ENCODE measurements at regions not wholly inside any gene's neighbourhood (a gene's known extent, or its start where the extent isn't known, plus 50 kb on each side); places are given as distances from the start of the nearest gene placed in this dataset.

DNA sequence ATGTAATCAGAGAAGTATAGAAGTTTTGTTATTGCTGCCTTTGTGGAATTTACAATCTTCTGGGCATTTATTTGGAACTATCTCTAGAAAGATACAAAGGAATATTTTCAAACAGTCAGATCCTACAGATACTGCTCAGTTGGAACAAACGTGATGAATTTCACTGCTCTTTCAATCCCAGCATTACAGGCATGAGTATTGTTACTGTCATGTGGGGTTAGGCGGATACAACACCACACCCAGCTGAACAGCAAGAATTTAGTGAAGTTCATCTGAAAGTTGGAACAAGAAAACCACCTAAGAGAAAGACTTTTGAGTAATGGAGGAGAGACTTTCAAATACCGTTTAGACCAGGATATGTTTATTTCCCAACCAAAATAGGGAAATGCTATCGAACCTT lies 123.3 kb upstream of the PLXNC1 start:
- no peak for TF ChIP-seq CTCF (IDR thresholded peaks at IDR 0.05)
- TF ChIP-seq POLR2A (IDR thresholded peaks at IDR 0.05) = no peak
